ENCODE measurements at regions not wholly inside any gene's neighbourhood (a gene's known extent, or its start where the extent isn't known, plus 50 kb on each side); places are given as distances from the start of the nearest gene placed in this dataset.

DNA sequence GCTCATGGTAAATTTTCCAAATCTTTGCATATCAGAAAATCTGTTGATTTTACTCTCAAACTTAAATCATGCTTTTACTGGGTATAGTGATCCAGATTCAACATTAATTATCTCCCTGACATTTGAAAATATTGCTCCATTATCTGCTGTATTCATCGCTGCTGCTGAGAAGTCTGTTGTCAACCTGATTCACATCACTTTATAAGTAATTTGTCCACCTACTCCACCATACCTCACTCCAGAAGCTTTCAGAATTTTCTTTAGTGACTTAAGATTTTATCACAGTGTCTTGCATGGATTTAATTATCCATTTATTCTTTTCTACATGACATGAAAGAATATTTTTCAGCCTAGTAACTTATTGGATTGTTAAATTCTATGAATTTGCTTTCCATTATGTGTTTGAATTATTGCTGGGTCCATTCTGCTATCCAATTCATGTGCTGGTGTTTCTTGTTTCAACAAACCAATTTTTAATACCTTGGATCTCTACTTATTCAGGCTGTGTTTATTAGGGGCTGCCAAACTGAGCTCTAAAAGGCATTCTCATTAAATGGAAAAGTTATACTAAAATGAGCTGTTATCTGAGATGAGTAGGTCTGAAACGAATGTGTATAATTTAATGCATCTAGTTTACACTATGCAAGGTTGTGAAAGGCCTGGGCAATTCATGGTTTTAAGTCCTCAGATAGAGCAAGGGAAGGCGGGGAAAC, 519.3 kb upstream of the CDH11 start:
- no peak for DNase-seq (ENCODE audit: low read depth in 2 of 2)

DNA sequence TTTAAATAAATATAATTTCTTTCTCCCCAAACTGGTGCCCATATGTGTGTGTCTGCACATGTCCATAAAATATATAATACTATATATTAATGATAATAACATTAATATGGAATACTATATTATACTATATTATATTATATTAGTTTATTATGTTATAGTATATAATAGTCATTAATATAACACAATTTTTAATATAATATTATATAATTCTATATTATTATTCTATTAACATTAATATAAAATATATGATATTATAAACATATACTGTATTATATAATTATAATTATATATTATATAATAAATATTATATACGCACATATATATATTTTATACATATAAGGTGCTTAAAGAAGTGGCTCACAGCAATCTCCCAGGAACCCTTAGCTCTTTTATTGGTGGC, 513.0 kb upstream of the CDH11 start:
- no peak for DNase-seq (ENCODE audit: low read depth in 2 of 2)

DNA sequence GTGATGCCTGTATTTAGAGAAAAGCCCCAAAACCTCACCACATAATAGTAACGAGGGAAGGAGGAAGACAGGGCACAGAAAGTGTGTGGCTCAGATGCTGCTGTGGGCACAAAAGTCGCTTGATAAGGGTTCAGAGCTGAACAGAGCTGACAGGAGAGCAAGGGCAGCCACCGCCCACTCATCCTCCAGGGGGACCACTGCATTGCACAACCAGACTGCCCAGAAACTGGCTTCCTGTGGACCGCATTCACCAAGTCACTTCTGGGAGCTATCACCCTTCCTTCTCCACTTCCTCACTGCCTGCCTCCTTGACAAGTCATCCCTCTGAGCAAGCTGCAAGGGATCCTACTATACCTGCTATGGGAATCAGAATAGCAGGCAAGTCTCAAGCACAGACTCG, 512.4 kb upstream of the CDH11 start:
- DNase-seq (ENCODE audit: low read depth in 2 of 2): no peak

DNA sequence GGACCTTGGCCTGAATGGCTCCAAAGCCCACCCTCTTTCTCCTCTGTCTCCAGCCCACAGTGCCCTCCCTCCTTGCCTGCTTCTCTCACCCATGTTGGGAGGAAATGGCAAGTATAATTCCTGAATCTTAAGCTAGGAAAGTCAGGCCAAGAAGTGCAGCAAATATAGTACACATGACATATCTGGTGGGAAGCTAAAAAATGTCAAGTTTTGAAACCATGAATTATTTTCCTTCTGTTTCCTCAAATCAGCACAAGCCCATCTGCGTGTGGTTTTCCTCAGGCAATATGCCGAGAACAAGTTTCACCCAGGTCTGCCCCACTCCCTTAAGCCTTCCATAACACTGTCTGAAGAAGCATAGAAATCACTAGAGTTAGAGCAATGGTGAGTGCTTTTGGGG, 502.8 kb upstream of the CDH11 start:
- DNase-seq (ENCODE audit: low read depth in 2 of 2): no peak

DNA sequence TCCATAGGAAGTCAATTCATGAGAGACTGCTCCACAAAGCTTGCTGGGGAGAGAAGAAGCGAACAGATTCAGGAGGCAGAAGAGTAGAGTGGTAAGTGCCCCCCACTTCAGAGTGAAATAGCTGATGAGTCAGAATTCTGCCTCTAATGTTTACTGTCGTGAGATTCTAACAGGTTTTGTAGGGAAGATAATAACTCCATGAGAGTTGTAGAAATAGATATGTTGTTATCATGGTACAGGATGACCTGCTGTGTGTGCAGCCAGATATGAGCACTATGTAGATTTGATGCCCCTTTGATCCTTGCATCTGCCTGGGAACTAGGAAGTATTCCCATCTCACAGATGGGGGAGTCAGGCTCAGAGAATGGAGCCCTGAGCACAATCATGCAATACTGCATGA, 502.4 kb upstream of the CDH11 start:
- no peak for DNase-seq (ENCODE audit: low read depth in 2 of 2)

DNA sequence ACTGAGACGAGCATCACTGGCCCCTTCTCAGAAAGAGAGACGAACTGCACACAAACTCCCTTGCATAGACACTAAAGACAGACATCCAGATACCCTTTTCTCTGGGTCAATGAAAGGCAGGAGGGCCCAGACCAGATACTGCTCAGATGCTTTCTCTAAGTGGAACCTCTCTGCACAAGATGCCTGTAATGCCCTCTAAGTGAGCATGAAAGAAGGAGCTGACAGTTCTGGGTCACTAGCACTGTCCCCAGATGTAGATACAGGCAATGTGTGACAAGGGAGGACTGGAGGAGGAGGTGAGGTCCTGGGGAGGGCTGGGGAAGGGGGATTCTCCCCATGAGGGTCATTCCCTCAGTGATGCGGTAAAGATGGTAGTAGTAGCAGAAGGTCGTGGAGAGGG, 501.0 kb upstream of the CDH11 start:
- DNase-seq (ENCODE audit: low read depth in 2 of 2): no peak

DNA sequence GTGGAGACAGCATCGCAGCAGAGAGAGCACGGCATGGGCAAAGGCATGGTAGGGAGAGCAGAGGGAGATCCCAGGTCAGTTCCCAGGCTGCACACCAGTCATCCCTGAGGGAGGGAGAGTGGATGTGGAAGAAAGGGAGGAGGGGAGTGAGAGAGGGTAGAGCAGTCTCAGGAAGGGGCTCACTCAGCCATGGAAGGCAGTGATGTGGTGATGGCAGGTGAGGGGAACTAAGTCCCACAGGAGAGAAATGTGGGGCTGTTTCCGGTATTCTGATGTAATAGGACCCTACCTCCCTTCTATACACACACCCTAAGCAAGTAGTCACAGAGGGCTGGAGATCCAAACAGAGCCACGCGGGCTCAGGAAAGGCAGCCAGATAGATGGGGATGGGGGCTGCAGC, 500.3 kb upstream of the CDH11 start:
- no peak for DNase-seq (ENCODE audit: low read depth in 2 of 2)

DNA sequence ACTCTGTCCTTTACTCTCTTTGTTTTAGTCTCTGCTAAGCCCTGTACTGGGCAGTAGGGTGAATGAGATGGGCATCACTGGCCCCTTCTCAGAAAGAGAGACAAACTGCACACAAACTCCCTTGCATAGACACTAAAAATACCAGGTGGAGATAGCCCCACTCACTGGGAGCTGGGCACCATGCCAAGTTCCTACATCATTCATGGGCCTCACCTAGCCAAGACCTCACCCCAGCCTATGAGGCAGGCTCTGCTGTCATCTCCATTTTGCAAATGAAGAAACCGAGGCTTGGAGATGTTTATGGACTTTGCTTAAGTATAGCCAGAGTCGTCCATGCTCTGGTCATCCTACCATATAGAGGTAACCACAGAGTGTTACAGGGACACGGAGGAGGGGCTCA, 499.8 kb upstream of the CDH11 start:
- no peak for DNase-seq (ENCODE audit: low read depth in 2 of 2)

DNA sequence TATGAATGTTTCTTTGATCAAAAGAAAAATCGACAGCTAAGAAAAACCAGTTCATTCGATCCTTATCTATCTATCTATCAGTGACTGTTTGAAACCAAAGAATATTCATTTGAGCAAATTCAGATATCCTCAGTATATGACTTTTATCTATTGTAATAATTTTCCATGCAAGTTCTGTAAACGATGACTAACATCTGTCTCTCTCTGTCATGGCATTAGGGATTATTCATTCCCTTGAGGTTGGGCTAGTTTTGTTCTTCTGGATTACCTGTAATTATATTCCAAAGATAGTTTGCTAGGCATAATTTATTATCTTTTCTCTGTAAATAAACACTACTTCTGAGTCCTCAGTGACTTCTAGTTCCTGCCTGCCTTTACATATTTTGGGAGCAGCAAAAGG, 497.7 kb upstream of the CDH11 start:
- no peak for DNase-seq (ENCODE audit: low read depth in 2 of 2)

DNA sequence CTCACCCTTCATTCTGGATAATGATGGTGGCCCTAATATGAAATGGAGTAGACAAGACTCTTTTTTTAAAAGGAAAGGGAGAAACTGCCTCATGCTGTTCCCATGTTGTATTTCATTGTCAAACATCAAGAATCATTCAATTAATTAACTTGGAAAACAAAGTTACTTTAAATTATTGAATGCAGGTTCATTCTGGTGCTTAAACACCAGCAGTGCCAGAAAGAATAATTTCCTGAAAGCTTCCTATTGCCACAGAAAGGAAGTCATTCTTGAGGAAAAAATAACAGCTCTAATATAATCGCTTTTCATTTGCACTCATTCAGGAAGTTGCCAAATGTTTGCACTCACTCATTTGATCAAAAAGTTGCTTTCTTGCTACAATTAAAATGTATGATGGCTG, 497.1 kb upstream of the CDH11 start:
- no peak for DNase-seq (ENCODE audit: low read depth in 2 of 2)

DNA sequence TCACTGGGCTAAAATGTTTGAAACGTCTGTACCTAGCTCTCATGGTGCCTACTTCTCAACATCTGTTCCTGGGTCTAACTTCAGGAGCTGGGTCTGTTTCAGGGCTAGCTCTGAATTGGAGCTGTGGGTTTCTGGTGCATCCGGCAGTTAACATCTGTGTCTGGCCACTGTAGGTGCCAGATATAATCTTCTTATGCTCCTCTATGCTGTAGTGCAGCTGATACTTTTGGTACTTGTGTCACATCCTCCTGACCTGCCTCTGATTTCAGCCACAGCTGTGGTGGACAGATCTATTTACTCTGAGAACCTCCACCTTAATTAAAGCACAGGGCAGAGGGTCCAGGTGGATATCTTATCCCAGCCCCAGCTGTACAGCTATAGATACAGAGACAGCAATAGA, 496.5 kb upstream of the CDH11 start:
- no peak for DNase-seq (ENCODE audit: low read depth in 2 of 2)

DNA sequence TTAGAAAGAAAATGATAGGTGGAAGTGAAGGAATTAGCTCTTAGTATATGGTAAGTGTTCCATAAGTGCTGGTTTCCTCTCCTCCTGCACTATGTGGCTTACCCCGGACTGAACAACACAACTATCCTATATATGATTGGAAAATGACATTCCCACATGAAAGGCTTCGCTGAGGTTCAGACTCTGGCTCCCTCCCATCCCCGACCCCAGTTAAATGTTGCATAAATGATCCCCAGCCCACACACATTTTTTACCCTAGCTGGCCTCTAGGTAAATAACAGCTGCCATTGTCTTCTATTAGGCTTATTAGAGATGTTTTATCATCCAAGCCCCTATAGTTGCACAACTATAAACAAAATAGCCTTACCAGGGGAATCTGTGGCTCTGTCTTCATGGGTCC, 495.6 kb upstream of the CDH11 start:
- DNase-seq (ENCODE audit: low read depth in 2 of 2): no peak

DNA sequence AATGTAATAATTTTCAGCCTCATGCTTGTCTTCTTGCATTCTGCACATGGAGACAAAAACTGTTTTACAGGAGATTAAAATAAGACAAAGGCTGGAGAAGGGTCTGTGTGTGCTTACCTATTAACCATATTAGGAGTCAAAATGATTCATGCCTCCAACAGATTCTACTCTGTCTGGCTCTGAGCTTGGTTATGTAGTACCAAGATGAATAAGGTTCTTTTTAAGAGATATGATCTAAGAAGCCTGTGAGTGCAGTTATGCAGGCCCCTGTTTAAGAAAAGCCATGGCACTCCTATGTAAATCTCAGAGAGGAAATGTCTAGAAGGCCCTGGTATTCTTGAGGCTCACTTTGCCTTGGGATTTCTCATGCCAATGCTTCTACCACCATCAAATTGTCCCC, 486.6 kb upstream of the CDH11 start:
- no peak for DNase-seq (ENCODE audit: low read depth in 2 of 2)

DNA sequence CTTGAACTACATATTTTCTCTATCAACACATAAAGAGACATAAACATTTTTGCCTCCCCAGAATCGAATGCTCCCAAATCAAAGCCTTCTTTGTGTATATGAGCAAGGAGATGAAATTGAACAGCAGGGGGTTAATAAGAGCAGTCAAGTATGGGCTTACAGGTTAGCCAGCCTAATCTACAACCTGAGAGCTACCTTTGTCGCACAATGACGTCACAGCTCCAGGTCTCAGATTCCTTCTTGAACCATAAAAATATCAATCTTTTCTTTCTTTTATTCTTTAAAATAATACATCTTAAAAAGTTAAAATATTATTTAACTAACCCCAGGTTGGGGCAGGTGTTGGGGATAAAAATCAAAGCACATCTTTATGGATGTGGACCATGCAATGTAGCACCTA, 482.9 kb upstream of the CDH11 start:
- no peak for DNase-seq (ENCODE audit: low read depth in 2 of 2)

DNA sequence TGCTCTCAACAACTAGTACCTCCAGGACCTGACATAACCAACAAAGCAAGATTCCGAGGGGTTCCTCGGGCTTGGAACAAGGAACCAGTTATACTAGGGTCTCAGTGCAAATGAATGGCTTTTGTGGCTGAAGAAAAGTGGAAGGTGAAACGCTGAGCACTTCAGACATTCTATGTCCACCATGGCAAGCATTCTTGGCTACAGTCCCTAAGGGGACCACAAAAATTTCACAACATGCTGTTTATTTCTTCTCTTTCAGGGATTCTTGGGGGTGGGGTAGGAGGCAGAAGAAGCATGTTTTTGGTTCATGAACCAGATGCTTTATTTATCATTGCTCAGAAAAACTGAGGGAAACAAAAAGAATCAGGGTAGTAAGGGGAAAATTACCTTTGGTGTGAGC, 479.9 kb upstream of the CDH11 start:
- DNase-seq (ENCODE audit: low read depth in 2 of 2): no peak

DNA sequence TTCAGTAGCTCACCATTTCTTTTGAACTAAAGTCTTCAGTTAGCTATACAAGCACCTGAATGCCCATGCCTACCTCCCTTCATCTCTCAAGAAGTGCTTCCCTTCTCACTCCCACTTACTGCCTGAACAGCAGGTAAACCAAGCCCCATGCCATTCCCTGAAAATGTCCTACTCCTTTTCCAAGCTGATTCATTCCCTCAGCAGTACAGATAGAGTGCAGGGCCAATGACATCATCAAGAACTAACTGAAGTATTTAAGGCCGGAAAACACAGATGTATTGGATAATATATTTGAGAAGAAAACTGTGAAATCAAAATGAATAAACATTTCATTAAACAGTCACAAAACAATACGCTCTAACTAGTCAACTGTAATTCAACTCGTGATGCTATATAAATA, 478.8 kb upstream of the CDH11 start:
- DNase-seq (ENCODE audit: low read depth in 2 of 2): no peak

DNA sequence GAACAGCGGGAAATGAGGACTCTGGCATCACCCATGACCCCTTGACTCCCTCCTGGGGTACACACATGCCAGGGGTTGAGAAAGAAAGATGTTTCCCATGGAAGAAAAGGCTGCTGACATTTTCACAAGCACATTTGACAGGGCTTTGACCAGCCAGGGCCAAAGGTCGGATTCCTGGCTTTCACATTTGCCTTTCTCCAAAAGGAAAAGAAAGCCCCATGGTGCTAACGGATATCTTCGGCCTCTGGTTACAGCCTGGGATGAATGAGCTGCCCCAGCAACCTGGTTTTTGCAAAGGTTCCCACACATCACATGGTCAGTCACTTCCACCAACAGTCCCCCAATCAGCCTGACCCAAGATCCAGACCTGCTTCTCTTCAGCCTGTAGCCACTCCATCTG, 478.2 kb upstream of the CDH11 start:
- no peak for DNase-seq (ENCODE audit: low read depth in 2 of 2)

DNA sequence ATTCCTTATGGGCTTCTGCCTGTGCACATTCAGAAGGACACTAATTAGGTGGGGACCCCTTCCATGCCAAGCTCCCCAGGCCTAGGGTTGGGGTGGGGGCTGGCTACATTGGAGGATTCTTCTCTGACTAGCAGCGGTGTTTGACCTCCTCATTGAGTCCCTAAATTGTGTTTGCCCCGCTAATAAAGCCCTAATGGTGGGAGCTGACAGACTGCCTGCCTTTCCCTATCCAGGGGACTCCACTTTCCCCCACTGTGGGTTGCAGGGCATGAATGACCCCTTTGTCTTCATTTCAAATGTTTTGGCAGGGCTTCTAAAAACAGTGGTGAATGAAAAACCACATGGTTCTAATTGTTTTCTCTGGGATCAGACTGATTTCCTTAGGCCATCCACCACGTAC, 476.8 kb upstream of the CDH11 start:
- no peak for DNase-seq (ENCODE audit: low read depth in 2 of 2)

DNA sequence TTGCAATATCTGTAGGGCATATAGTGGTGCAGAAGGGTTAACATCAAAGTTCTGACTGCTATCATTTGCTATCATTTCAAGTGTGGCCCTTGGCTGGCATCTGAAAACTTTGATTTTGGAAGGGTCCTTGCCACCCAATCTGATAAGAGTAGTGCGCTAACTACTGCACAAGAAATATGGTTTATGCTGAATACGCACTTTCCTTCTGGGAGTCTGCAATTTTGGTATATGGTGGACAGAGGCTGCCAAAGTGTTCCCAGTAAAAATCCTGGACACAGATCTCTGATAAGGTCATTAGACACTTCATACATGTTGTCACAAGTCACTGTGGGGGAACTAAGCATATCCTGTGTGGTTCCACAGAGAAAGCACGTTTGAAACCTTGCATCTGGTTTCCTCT, 461.6 kb upstream of the CDH11 start:
- no peak for DNase-seq (ENCODE audit: low read depth in 2 of 2)

DNA sequence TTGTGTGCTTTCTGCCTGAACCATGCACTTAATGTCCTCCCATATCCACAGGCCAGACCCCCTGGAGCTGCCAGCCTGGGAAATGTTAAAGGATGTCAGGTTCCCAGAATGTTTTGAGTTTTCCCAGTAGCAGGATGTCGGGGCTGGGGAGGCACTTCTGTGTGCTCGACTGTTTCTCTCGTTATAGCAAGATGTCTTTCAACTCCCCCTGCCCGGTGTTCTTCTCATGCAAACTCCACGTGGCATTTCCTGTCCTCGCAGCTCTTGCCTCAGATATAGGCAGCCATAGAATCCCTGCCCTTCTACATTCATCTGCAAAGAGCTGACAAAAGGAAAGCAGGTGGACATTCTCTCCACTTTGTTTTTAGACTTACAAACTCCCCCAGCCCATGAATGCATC, 457.2 kb upstream of the CDH11 start:
- DNase-seq (ENCODE audit: low read depth in 2 of 2): no peak

DNA sequence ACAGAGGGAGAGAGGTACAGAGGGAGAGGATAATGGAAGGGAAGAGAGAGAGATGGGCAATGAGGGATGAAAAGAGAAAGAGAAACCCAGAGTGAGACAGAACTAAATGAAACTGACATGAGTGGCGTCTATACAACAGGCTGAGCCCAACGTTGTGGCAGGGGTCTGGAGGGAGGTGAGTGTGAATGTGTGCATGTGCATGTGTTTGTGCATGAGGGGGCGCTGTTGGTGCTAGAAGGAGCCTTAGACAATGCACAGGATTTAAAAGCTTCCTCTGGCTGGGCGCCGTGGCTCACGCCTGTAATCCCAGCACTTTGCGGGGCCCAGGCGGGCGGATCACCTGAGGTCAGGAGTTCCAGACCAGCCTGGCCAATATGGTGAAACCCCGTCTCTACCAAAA, 454.8 kb upstream of the CDH11 start:
- no peak for DNase-seq (ENCODE audit: low read depth in 2 of 2)

DNA sequence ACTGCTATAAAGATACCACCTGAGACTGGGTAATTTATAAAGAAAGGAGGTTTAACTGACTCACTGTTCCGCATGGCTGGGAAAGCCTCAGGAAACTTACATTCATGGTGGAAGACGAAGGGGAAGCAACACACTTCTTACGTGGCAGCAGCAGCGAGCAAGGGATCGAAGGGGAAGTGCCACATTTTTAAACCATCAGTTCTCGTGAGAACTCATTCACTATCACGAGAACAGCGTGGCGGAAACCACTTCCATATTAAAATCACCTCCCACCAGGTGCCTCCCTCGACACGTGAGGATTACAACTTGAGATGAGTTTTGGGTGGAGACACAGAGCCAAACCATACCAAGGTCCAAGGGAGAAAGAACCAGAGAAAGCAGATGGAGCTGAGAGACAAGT, 454.3 kb upstream of the CDH11 start:
- DNase-seq (ENCODE audit: low read depth in 2 of 2): no peak

DNA sequence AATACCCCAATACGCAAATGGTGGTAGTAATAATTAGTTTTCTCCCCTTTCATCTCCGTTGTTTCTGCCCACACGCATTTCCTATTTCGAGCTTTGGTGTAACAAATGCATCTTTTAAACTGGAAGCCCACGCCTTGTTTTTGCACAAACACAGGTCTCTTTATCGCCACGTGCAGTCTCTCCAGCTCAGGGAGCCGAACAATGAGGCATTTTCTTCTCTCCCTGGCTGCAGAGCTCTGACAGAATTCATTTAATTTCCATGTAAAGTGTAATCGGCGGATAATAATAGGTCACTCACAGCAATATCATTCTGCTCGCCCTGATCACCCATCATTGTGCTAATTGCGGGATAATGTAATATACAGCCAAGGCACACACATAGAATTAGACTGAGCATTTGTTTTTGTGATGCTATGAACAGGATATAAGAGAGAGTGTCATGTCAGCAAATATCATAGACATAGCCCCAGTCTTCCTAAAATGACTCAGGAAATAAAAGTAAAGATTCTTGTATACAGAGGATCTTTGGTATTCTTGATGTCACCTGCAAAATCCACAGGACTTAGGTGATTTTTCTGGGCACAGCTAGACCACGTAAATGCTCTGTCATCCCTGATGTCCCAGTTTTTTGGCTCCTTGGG, 452.6 kb upstream of the CDH11 start:
- no peak for DNase-seq (ENCODE audit: low read depth in 2 of 2)

DNA sequence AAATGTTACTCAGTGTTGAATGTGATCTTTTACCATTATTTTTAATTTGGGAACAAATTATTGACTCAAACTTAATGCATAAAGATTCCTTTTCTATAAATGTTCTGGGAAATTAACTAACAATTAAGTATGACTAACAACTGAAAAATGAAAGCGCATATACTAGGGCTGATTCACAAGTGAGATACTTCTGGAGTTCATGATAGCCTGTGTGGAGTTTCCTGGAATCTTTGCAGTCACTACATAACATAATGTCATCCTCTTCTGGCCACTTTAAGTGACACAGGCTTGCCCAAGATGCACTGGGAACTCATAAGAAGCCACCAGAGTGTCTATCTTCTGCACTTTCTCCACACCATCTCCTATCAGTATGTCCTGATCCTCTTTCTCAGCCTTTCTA, 450.3 kb upstream of the CDH11 start:
- no peak for DNase-seq (ENCODE audit: low read depth in 2 of 2)
